ENCODE measurements at regions not wholly inside any gene's neighbourhood (a gene's known extent, or its start where the extent isn't known, plus 50 kb on each side); places are given as distances from the start of the nearest gene placed in this dataset.

DNA sequence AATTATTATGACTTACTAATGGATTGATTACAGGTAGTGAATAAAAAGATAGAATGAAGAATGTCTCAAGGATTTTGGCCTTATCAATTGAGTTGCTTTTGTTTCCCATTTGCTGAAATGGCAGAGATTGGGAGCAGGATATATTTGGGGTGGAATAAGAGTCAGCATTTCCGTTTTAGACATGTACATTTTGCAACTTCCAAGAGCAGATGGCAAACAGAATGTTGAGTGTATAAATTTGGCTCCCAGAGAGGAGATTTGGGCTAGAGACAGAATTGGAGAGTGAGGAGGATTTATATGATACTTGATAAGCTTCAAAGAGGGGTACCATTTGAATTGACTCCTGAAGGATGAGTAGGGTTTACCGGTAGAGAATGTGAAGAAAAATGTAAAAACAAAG is 437.9 kb upstream of the PAPPA start:
- no peaks in the 10 kb centered on the region for H3K36me3 Mint-ChIP-seq
- no peak overlapping the region for H3K27ac Mint-ChIP-seq
- H3K9me3 Mint-ChIP-seq = peaks cover 2% of the 10 kb centered on the region
- no peaks in the 10 kb centered on the region for H3K4me1 Mint-ChIP-seq
- H3K4me3 Mint-ChIP-seq = no peak overlapping the region
- H3K27me3 Mint-ChIP-seq = no peaks in the 10 kb centered on the region
- DNase-seq = no peak

DNA sequence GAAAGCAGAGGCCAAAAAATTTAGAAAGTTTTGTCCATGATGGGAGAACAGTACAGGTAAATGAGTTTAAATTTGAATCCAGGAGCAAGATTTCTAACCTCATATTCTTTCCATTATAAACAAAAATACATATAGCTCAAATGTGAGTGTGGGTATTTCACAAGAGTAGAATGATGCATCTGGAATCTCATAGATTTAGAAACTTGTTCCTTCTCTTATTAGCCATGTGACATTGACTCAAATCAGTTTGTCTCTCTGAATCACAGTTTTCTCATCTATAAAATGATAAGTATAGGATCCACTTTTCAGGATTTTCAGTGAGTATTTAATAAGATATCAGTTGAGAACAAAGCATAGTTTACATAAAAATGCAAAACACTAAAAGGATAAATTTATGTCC is 436.3 kb upstream of the PAPPA start:
- Mint-ChIP-seq H3K4me3 (no peak overlapping the region), H3K36me3 (no peaks in the 10 kb centered on the region), H3K27me3 (no peaks in the 10 kb centered on the region), H3K9me3 (peaks cover 2% of the 10 kb centered on the region), H3K27ac (no peak overlapping the region), H3K4me1 (no peaks in the 10 kb centered on the region)
- no peak for DNase-seq

DNA sequence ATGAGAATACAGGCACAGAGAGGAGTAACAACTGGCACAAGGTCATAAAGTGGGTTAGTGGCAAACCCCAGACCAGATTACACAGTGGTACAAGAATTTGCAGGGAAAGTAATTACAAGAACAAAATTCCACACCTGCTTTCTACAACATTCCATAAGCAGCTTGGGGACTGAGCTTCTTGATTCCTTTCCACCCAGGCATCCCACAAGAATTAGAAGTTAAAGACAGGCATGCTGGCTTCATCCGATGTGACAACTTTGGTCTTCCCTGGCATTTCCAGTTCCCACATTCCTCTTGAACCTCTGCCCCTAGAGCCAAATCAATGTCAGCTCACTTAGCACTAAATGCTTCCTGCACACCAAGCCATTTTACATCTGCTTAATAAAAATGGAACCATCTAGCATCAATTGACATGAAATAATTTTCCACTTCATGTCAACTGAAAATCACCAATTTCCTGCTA is 435.8 kb upstream of the PAPPA start:
- H3K27ac Mint-ChIP-seq = no peak overlapping the region
- no peak overlapping the region for H3K4me3 Mint-ChIP-seq
- no peaks in the 10 kb centered on the region for H3K36me3 Mint-ChIP-seq
- peaks cover 1% of the 10 kb centered on the region for H3K9me3 Mint-ChIP-seq
- no peaks in the 10 kb centered on the region for H3K4me1 Mint-ChIP-seq
- no peaks in the 10 kb centered on the region for H3K27me3 Mint-ChIP-seq
- no peak for DNase-seq

DNA sequence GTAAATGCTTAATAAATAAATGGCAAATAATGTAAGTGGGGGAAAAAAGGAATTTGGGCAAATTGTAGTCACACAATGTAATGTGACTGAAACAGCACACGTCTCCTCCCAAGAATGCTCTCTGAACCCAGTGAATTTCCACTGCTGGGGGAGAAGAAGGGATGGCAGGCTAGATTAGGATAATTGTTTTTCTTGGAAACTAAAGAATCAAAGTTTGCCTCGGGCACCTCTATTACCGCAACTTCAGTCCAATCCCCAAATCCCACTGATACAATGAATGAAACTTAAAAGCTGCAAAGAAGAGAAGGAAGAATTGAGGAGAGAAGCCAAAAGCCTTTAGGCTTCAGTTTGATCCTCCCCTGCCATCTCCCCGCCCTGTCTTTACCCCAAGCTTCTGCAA is 423.2 kb upstream of the PAPPA start:
- Mint-ChIP-seq H3K4me1 (no peaks in the 10 kb centered on the region), H3K36me3 (no peaks in the 10 kb centered on the region), H3K9me3 (peaks cover 18% of the 10 kb centered on the region), H3K27me3 (no peaks in the 10 kb centered on the region), H3K4me3 (no peak overlapping the region), H3K27ac (no peak overlapping the region)
- no peak for DNase-seq

DNA sequence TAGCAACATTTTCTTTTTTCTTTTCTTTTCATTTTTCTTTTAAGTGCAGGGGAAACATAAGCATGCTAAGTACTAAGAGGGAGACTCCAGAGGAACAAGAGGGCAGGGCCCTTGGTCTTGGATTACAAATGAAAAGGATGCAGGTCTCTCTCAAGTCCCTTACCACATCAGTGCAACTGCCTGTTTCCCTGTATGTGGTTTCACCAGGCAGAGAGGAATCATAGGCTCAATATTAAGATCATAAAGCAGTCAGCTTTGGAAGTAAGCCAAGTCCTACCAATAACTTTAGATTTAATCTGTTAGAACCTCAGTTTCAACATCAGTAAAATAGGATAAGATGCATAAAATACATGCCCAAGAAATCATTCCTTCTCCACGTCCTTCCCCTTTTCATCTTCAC is 422.7 kb upstream of the PAPPA start:
- DNase-seq = no peak

DNA sequence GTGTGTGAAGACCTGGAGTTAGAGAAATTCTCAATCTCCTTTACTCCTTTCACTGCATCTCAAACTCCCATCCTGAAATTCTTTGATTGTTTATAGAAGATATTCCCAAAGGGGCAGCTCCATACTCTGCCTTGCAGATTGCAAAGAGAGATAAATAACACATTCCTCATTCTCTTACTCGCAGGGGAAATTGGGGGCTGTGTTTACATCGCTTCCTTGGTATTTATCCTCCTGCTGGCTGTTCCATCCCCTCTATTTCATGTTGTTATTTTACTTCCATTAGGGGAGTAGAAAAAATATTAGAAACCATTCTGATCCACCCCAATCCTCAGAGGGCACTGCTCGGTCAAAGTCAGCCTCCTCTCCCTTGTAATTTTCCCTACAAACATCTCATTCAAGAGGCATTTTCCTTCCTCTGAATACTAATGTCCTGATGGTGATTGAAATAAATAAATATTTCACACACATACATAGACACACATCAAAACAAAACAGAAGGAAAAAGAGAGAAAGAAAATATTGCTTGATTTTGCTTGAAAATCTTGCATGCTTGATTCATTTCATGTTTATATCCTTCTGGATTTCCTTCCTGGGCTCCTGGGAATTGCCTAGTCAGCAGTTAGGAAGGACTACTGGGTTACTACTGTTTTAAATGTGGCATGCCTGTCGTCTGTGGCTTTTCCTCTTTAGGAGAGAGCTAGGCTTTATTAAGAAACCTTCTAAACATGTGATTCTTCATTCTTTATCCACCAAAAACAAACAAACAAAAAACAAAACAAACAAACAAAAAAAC is 420.1 kb upstream of the PAPPA start:
- no peaks in the 10 kb centered on the region for H3K27me3 Mint-ChIP-seq
- no peak overlapping the region for H3K27ac Mint-ChIP-seq
- DNase-seq = no peak
- no peaks in the 10 kb centered on the region for H3K4me1 Mint-ChIP-seq
- H3K9me3 Mint-ChIP-seq = peaks cover 6% of the 10 kb centered on the region
- no peaks in the 10 kb centered on the region for H3K36me3 Mint-ChIP-seq
- no peak overlapping the region for H3K4me3 Mint-ChIP-seq

More for the DNA sequence above, 422.7 kb upstream of the PAPPA start:
- Mint-ChIP-seq H3K27ac (no peak overlapping the region), H3K36me3 (no peaks in the 10 kb centered on the region), H3K4me1 (no peaks in the 10 kb centered on the region), H3K4me3 (no peak overlapping the region), H3K27me3 (no peaks in the 10 kb centered on the region), H3K9me3 (peaks cover 18% of the 10 kb centered on the region)

DNA sequence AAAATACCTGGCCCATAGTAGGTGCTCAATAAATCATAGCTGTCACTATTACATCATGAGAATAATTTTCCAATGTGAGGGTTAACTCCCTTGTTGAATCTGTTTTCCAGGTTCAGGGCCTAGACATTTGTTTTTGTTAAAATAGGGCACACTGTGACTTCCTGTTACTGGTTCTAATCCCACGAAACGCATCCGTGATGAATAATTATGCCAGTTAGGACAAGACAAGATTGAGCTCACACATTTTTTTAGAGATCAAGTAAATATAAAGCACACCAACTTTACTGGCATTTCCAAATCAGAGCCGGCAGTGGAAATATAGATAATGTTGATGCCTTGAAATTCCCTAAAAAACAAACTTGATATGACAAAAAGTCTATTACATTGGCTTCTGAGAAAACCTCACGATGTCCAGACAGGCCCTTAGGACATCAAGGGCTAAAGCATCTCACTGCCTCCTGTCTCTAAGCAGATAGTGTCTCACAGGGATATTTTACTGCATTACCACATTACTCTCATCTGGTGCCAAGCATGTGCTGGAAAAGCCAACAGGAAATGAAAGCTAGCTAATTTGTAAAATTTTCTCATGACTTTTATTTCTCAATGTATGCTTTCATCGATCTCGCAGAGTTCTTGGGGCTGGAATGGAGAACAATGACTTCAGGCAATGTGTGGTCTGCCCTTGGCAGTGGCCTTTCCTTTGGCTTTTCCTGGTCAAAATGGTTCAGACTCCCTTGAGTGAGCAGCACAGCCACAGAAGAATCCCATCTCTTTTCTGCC is 414.3 kb upstream of the PAPPA start:
- no peaks in the 10 kb centered on the region for H3K36me3 Mint-ChIP-seq
- DNase-seq = no peak

DNA sequence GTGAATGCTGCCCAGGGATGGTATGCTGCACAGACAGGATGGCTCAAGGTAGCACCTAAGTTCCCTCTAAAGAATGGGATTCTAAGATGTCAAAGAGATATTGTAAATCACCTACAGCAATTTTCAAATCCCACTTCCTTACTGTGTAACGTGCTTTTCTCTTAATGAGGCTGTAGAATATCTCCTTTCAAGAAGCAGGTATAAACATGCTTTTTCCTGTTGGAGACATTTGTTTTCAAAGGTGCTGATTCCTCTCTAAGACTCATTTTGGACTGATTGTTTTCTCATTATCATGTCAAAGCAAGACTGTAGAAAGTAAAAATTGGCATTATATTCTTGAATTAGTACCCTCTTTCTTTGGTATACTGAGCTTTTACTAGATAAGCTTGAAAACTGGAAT is 412.6 kb upstream of the PAPPA start:
- no peaks in the 10 kb centered on the region for H3K36me3 Mint-ChIP-seq
- no peak overlapping the region for H3K27ac Mint-ChIP-seq
- no peaks in the 10 kb centered on the region for H3K27me3 Mint-ChIP-seq
- no peak overlapping the region for H3K4me3 Mint-ChIP-seq
- no peaks in the 10 kb centered on the region for H3K9me3 Mint-ChIP-seq
- no peak for DNase-seq
- H3K4me1 Mint-ChIP-seq = no peaks in the 10 kb centered on the region

More for the DNA sequence above, 414.3 kb upstream of the PAPPA start:
- Mint-ChIP-seq H3K27ac (no peak overlapping the region), H3K9me3 (no peaks in the 10 kb centered on the region), H3K4me3 (no peak overlapping the region), H3K27me3 (no peaks in the 10 kb centered on the region), H3K4me1 (no peaks in the 10 kb centered on the region)

DNA sequence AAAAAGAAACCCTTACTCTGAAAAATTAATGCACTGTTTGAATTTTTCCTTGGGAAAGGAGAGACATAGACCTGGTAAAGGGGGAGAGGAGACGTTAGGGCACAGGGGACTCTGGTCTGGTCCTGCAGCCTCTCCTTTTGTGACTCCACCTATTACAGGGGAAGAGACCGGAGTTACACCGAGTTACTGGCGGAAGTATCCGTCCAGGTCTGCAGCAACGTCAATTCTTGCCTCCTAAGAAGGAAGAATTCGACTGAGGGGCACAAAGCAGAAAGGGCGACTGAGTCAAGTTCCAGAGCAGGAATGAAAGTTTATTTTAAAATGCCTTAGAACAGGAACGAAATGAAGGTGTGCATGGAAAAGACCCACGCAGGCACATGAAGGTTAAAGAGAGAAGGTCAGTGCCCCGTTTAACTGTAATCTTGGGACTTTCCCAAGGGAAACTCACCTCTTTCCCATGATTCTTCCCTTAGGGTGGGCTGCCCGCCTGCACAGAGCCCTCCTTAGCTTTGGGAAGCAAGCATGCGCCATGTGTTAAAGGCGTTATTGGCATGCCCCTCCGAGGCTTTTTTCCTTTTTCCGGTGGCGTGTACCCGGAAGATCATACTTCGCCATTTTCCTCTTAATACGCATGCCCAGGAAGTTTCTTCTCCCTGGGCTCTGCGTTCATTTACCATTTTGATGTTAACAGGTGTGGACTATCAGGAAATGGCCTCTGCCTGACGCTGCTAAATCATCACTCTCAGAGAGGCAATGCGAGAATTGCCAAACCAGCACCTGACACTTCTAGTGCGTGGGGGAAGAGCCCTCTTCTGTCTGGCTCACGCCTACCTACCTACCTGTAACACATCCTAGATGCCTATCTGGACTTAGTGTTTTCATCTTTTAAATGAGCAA is 409.6 kb upstream of the PAPPA start:
- Mint-ChIP-seq H3K4me1 (no peaks in the 10 kb centered on the region), H3K36me3 (no peaks in the 10 kb centered on the region), H3K4me3 (no peak overlapping the region), H3K27ac (no peak overlapping the region), H3K9me3 (no peaks in the 10 kb centered on the region), H3K27me3 (no peaks in the 10 kb centered on the region)
- DNase-seq = no peak

DNA sequence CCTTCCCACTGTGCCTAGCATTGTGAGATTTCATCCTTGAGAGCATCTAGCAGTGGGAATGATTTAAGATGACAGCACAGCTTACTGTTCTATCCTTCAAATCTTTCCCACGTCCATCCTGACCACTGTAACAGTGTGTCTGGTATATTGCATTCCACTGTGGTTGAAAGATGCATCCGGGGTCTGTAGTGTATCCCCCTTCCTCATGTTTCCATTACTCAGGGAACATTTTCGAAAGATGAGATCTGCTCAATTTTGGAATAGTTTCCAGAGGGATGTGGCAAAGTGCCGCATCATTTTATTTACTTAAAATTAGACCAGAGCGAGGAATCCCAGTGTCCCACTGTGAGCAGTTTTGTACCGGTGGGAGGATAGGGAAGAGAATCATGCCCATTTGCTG is 407.1 kb upstream of the PAPPA start:
- Mint-ChIP-seq H3K27ac (no peak overlapping the region), H3K9me3 (no peaks in the 10 kb centered on the region), H3K4me3 (no peak overlapping the region), H3K36me3 (no peaks in the 10 kb centered on the region), H3K4me1 (no peaks in the 10 kb centered on the region), H3K27me3 (no peaks in the 10 kb centered on the region)
- no peak for DNase-seq

DNA sequence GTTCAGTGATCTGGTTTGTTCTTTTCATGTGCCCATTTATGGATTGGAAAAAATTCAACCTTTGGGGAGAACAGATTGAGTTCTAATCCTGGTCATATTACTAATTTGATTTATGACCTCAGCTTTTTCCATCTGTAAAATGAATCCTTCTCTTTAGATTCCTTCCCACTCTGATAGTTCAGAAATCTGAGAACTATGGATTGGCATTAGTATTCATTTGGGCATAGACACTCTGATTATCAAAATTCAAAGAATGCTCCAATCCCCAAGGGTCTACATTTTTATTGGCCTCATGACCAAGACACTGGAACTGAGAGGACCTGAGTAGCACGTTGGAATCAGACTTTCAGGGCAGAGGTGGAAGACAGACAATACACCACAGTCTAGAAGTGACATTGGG is 405.9 kb upstream of the PAPPA start:
- H3K27ac Mint-ChIP-seq = no peak overlapping the region
- H3K4me3 Mint-ChIP-seq = no peak overlapping the region
- H3K27me3 Mint-ChIP-seq = no peaks in the 10 kb centered on the region
- DNase-seq = no peak
- no peaks in the 10 kb centered on the region for H3K9me3 Mint-ChIP-seq
- no peaks in the 10 kb centered on the region for H3K36me3 Mint-ChIP-seq
- H3K4me1 Mint-ChIP-seq = no peaks in the 10 kb centered on the region

DNA sequence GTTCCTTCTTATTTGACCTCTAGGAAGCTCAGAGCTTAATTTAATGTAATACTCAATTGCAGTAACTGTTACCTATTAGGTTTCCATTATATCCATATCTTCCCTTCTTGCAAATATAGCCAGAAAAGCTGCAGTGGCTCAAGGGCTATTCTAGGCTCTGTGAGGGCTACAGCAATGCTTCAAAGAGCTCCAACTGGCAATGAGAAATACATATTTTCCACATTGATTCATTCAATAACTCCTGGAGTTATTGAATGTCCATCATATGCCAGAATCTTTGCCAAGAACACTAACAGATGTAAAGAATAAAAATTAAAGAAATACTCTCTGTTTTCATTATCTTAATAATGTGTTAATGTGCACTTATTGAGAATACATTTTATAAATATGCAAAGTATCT is 396.9 kb upstream of the PAPPA start:
- Mint-ChIP-seq H3K9me3 (peaks cover 1% of the 10 kb centered on the region), H3K4me3 (no peak overlapping the region), H3K36me3 (no peaks in the 10 kb centered on the region), H3K27ac (no peak overlapping the region), H3K27me3 (no peaks in the 10 kb centered on the region), H3K4me1 (no peaks in the 10 kb centered on the region)
- no peak for DNase-seq

DNA sequence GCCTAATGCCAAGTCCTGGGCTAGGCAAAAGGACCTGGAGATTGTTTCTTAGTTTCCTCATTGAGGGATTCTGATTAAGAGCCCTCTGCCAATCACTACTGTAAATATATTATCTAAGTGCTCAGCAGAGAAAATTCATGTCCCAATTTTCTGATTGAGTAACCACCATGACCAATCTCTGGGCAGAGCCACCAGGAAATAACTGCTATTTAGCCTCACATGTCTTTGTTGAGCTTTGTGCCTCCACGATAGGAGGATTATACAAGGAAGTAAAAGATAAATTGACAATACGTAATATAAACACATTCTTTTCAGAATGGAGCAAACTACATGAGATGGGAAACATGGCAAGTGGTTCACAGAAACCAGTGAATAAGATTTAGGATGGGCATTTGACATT is 396.1 kb upstream of the PAPPA start:
- Mint-ChIP-seq H3K36me3 (no peaks in the 10 kb centered on the region), H3K27me3 (no peaks in the 10 kb centered on the region), H3K9me3 (peaks cover 1% of the 10 kb centered on the region)

DNA sequence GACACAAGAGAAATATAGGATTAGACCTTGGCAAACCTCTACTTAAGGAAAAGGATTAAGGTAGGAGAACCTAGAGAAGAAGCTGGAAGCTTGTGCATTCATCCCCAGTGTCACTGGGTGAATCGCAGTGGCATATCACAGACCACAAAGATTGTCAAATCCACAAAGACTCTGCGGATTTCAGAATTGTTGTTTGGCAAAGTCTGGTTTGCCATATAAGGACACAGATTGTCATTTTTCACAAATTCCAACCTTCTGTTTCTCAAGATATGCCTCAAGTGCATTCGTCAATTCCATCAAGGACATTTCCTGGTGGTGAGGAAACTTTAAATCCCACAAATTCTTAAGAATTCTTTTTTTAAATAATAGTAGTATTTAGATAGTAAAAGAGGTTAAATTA is 395.1 kb upstream of the PAPPA start:
- no peak for DNase-seq
- H3K27ac Mint-ChIP-seq = no peak overlapping the region
- H3K4me1 Mint-ChIP-seq = no peaks in the 10 kb centered on the region
- H3K36me3 Mint-ChIP-seq = no peaks in the 10 kb centered on the region
- H3K4me3 Mint-ChIP-seq = no peak overlapping the region
- no peaks in the 10 kb centered on the region for H3K27me3 Mint-ChIP-seq
- H3K9me3 Mint-ChIP-seq = peaks cover 1% of the 10 kb centered on the region

More for the DNA sequence above, 396.1 kb upstream of the PAPPA start:
- DNase-seq = no peak
- no peak overlapping the region for H3K4me3 Mint-ChIP-seq
- H3K27ac Mint-ChIP-seq = no peak overlapping the region
- H3K4me1 Mint-ChIP-seq = no peaks in the 10 kb centered on the region

DNA sequence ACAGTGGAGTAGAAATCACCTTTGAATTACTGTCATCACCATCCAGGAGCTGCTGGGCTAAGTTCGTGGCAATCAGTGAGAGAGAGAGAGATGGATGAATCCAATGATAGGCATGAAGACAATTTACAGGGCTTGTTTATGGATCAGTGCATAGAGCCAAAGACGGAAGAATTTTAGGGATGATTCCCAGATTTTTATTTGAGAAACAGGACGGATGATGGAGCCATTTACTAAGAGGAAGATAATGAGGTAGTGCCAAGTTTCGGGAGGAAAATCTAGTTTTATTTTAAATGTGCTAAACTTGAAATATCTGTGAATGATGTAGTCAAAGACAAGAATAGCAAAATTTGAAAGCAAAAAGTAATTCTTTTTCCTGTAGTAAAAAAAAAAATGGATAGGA is 394.2 kb upstream of the PAPPA start:
- Mint-ChIP-seq H3K4me3 (no peak overlapping the region), H3K4me1 (no peaks in the 10 kb centered on the region), H3K27ac (no peak overlapping the region), H3K27me3 (no peaks in the 10 kb centered on the region), H3K9me3 (peaks cover 1% of the 10 kb centered on the region), H3K36me3 (no peaks in the 10 kb centered on the region)
- DNase-seq = no peak
